Choroid plexus epithelial cell (primary cell): ENCODE measurements at regions not wholly inside any gene's neighbourhood (a gene's known extent, or its start where the extent isn't known, plus 50 kb on each side); places are given as distances from the start of the nearest gene placed in this dataset.
A peak's percentile ranks its signal among the peaks of the same experiment; 100 is the strongest.

Source experiments
- DNase-seq: peaks from one replicate; pipeline ENCODE4 v3.0.0-alpha.2; 2010; ENCODE audit warnings: low read depth
- H3K4me3 ChIP-seq: 2 replicates; pipeline ENCODE4 v1.5.1; 2011; ENCODE audit warnings: low read depth, mild to moderate bottlenecking, control low read depth, low read length, moderate library complexity
- TF ChIP-seq, protein P1 (sequence below): conservative IDR thresholded peaks from 2 replicates; pipeline ENCODE4 v1.5.1; 2011; ENCODE audit warnings: low read depth, mild to moderate bottlenecking, control low read depth, inconsistent platforms, low read length, moderate library complexity

GRCh38 chr4:15341733-15342300, 86.0 kb upstream of the C1QTNF7 start:
- no peak for DNase-seq
- TF ChIP-seq, protein P1, sequence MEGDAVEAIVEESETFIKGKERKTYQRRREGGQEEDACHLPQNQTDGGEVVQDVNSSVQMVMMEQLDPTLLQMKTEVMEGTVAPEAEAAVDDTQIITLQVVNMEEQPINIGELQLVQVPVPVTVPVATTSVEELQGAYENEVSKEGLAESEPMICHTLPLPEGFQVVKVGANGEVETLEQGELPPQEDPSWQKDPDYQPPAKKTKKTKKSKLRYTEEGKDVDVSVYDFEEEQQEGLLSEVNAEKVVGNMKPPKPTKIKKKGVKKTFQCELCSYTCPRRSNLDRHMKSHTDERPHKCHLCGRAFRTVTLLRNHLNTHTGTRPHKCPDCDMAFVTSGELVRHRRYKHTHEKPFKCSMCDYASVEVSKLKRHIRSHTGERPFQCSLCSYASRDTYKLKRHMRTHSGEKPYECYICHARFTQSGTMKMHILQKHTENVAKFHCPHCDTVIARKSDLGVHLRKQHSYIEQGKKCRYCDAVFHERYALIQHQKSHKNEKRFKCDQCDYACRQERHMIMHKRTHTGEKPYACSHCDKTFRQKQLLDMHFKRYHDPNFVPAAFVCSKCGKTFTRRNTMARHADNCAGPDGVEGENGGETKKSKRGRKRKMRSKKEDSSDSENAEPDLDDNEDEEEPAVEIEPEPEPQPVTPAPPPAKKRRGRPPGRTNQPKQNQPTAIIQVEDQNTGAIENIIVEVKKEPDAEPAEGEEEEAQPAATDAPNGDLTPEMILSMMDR = no peak
- H3K4me3 ChIP-seq = no peak overlapping the region

- TF ChIP-seq, protein P1 = no peak
- no peak for DNase-seq
- H3K4me3 ChIP-seq = no peak overlapping the region
Measured at GRCh38 chr4:15343000-15343399, 84.8 kb upstream of the C1QTNF7 start.

- TF ChIP-seq, protein P1 = no peak
- no peak overlapping the region for H3K4me3 ChIP-seq
- no peak for DNase-seq
Measured at GRCh38 chr4:15343581-15343980, 84.3 kb upstream of the C1QTNF7 start.

DNA sequence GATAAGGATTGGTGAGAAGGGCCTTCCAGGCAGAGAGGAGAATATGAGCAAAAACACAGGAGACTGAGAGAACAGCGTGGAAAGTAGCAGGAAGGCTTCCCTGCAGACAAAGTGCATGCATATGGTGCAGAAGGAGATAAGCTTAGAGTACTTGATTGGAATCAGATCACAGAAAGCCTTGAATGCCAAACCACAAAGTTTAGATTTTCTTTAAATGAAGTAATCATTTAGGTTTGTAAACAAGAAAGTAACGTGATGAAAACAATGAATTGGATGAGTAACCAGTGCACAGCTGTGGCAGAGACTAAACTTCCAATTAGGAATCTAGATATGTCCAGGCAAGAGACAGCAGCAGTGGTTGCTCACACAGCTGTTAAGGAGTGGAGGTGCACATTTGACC, 83.8 kb upstream of the C1QTNF7 start:
- TF ChIP-seq, protein P1 = no peak
- peak; percentile 78 for DNase-seq
- no peak overlapping the region for H3K4me3 ChIP-seq

- TF ChIP-seq, protein P1 = no peak
- H3K4me3 ChIP-seq = no peak overlapping the region
- no peak for DNase-seq
Measured at GRCh38 chr4:15345134-15345533, 82.7 kb upstream of the C1QTNF7 start.

- H3K4me3 ChIP-seq = no peak overlapping the region
- DNase-seq = no peak
- TF ChIP-seq, protein P1 = no peak
Measured at GRCh38 chr4:15348236-15348635, 79.6 kb upstream of the C1QTNF7 start.

DNA sequence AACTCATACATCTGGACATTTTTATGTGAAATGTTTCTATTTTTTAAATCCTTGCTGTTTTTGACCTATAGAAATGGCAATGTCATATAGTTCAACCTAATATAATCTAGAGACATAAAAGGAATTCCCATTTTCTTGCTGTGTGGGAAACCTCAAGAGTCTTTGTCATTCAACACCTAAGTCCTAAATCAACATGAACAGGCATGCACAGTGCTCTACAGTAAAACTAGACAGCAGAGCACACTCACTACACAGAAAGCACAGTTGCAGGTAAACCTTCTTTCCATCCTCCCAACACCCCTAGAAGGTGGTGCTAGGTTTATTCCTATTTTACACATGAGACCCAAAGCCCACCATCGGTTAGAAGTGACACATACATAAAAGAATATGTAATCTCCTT, 79.1 kb upstream of the C1QTNF7 start:
- H3K4me3 ChIP-seq = no peak overlapping the region
- no peak for DNase-seq
- TF ChIP-seq, protein P1 = no peak
